HG02970 (cell line): ENCODE measurements at regions not wholly inside any gene's neighbourhood (a gene's known extent, or its start where the extent isn't known, plus 50 kb on each side); places are given as distances from the start of the nearest gene placed in this dataset.

Experiments used
- ATAC-seq: cut with Tn5 transposase; IDR thresholded peaks from one replicate; pipeline ENCODE4 v1.9.1; 2021; ENCODE audit warnings: mild to moderate bottlenecking, moderate library complexity, moderate number of reproducible peaks; ENCODE audit not compliant: unreplicated experiment, low FRiP score

DNA sequence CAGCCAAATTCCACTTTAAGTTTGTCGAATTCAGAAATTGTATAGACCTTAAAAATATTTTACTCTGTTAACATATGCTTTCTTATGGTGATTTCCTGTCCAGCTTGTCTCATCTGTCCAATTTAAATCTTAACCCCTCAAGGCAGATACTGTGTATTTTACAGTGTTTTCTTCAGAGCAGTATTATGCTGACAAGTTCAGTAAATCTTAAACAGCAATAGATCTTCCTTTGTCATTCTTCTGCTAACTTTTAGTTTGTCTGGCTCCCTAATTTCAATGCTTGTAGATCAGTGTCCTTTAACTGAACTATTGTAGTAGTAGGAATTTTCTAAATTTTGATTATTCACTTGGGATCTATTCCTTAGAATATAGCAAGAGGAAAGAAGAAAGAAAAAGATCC lies 52.8 kb upstream of the MEIS1 start:
- no peak for ATAC-seq

DNA sequence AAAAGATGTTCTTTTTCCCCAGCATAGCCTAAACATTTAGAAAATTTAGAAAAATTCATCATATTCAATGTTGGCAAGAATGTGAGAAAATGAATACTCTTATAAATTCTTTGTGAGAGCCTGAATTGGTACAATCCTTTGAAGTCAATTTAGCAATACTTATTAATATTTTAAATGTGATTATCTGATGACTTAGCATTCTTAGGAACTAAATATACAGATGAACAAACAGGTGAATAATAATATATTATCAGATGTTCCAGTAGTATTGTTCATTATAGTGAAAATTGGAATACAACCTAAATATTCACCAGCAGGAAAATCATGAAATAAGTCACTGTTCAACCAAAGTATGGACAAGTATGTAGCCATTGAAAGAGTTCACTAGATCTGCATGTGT lies 55.5 kb upstream of the MEIS1 start:
- no peak for ATAC-seq

DNA sequence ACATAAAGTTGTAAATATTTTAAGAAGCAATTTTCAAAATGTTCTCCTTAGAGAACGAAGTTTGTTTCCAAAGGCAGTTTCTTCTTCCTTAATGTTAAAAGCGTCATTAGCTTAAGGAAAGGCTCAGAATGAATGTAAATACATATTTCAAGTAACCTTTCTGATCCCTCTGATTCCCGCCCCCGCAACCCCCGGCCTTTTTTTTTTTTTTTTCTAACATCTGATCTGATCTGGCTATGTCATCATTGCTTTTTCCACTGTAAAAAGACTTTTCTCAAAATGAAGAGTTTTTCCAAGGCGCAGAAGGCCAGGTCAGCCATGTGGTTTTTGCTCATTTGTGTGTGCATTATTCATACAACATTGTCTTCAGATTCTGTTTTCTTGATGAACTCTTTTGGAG lies 57.1 kb upstream of the MEIS1 start:
- ATAC-seq = no peak

DNA sequence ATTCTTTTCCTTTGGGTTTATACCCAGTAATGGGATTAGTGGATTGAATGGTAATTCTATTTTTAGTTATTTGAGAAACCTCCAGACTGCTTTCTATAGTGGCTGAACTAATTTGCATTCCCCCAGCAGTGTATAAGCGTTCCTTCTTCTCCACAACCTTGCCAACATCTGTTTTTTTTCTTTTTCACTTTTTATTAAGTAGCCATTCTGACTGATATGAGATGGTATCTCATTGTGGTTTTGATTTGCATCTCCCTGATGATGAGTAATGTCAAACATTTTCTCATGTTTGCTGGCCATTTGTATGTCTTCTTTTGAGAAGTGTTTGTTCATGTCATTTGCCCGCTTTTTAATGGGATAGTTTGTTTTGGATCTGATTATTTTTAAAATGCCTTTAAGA lies 64.1 kb upstream of the MEIS1 start:
- no peak for ATAC-seq

DNA sequence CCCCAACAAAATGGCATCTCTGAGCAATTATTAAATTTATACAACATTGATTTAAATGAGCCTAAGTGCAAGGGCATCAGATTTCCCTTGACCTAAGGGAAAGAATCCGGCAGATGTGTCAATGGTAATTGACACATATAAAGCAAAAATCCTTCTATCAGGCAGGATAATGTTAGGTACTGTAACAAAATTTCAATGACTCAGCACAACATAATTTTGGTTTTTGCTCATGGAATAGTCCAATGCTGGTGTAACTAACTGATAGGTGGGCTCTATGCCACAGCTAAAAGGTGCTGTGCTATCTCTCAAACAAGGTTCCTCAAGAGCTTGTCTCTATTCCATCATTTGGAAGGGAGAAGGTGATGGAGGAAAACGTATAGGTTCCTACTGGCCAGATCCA lies 68.3 kb upstream of the MEIS1 start:
- ATAC-seq = no peak

DNA sequence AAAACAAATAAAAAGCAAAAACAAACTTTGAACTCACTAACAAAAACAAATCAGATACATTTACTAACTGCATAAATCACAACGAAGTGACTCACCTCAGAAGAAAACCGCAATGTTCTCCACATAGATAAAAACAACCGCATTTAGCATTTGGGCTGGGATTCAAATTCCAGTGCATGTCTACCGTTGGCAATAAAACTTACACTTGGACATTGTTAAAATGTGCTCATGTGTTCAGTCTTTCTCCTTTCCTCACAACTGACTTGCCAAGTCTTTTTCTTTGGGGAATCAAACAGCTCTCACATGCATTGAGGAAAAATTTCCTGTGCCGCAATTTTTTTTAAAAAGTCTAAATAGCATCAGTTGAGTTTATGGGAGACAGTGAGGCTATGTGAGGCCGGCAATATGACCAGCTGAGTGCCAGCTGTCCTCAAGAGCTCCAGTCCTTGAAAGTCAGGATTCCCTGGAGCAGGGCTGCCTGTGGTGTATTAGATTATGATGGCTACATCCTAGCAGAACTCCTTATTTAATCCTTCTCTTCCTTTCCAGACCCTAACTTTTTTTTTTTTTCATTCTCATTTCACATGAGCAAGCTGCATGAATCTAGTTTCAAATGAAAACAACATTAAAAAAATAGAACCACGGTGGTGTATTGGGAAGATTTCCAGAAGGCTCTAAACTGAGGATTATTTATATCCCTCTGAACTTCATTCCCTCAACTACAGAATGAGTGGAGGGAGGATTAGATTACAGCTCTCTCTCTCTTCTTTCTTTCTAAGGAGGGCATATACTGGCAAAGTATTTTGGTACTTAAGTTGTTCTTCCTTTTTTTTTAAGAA lies 70.2 kb upstream of the MEIS1 start:
- ATAC-seq = no peak

DNA sequence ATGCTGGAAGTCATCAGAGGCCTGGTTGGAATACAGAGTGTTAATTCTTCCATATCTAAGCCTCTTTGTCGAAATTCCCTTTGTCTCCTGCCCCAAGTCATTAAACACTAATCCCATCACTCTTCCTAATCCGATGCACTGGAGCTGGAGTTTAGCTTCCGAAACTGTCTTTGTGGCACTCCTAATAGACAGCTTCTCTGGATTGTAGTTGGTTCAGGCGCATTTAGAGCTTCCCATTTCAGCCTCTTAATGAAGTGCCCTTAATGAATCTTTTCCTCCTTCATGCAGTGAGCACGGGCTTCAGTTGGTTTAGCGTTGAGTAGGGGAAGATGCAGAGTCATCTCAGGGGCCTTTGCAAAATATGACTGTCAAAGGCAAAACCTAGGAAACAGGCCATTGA lies 72.2 kb upstream of the MEIS1 start:
- no peak for ATAC-seq

DNA sequence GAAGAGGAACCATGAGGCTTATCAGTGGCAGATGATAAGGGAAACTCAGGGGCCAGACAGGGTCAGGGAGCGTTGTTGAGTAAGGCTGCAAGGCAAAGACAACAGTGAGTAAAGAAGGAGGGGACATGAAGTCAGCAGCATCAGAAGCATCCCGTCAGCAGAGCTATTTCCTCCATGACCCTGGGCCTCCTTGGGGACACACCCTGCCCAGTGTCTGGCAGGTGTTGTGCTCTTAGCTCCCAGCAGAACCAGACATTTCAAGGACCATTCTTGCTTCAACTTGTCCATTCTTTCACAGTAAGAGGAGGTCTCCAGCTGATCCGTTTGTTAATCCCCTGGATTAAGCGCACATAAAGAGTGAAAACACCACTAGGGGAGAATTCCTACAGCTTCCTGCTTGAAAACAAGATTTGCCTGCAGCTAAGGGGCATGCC lies 88.7 kb upstream of the MEIS1 start:
- ATAC-seq = no peak

DNA sequence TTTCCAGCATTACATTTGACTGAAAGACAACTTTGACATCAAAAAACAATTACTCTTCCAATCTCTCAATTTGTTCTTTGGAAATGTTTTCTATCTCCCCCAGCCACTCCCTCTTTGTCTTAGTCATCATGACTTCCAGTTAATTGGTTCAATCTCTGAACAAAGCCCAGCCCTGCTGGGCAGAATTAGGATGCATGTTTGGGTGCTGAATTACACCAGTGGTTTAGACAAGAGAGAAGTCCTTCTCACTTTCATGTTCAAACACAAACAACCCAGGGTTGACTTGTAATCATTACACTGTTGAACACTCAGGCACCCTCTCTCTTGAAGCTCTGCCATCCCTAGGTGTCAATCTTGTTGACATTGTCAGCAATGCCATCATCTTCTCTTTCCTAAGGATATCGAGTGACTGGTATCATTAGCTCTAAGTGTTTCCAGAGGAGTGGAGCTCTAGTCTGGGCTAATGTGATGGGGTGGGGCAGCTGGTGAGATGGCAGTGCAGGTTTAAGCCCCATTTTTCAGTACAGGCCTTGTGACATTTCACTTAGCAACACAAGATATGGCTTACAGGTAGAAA lies 90.8 kb upstream of the MEIS1 start:
- ATAC-seq = no peak

DNA sequence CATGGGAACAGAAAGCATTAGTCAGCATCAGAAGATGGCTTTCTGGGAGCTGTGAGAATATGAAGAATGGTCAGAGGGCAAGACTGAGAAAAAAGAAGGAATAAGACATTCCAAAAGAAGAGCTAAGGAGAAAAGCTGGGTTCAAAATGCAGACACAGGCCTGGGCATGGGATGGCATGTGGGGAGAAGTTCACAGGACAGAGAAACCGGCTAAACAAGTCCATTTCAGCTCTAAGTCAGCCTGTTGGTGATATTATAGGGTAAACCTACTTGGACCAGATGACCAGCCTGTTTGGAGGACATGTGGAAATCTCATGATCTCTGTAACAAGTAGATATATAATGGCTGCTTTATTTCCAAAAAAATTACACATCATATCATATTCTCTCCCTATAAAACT lies 91.7 kb upstream of the MEIS1 start:
- no peak for ATAC-seq

DNA sequence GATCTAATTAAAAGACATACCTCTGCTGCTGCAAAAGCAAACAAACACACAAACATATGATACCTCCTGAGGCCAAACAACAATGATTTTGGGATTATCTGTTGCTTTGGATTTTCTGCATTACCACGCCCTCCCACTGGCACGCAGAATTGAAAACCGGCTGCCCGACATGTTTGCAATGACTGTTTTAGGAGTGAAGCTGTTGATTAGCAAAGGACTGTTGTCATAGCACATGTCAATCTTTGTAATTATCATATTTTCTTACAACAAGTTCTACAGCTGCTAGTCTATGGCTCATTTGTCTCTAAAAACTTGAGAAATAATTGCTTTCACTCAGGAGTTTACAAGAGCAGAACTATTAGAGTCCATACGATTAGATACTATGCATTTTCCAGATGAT lies 94.4 kb upstream of the MEIS1 start:
- ATAC-seq = no peak

DNA sequence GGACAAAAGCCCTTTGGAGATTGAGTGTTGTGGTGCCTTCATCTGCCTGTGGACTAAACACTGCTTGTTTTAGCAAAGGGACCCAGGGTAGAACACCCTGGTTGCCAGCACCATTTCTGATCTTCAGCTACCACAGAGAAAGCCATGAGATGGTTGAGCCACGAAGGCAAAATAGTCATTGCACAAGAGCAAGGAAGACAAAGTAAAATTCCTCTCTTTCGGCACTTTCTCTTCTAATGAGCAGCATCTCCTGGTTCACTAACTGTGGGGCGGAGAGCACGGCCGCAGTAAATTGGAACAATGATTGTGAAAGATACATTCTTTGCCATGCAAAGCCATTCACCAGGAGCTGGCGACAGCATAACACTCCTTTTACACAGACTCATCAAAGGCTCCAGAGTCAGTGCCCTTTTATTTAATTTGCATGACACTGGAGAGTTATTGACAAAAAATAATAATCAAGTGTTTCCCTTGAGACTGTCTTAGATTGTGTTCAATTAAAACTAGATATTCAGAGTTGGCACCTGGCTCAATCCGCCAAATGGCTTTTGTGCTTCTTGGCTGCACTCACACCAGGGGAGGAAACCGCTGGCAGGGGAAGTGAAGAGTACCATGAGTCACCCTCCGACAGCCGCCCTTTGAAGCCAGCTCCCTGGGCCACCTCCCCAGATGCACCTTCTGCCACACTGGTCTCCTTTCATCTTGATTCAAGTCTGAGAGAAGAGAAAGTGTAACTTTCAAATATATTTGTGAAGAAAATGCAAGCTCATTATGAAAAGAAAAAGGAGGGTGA lies 100.5 kb upstream of the MEIS1 start:
- ATAC-seq = no peak

DNA sequence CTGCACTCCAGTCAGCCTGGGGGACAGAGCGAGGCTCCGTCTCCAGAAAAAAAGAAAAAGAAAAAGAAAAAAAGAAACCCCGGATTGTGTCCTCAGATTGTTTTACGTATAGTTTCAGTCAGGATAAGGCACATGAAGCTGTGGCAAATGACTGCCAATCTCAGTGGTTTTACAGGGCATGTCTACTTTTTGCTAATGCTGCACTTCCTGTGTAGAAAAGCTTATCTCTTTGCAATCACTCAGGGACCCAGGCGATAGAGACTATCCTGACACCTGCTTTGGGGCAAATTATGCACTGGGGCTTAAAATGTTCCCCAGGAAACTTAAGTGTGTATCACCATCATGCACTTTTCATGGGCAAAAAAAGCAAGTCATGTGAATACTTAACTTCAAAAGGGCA lies 103.7 kb upstream of the MEIS1 start:
- ATAC-seq = no peak

DNA sequence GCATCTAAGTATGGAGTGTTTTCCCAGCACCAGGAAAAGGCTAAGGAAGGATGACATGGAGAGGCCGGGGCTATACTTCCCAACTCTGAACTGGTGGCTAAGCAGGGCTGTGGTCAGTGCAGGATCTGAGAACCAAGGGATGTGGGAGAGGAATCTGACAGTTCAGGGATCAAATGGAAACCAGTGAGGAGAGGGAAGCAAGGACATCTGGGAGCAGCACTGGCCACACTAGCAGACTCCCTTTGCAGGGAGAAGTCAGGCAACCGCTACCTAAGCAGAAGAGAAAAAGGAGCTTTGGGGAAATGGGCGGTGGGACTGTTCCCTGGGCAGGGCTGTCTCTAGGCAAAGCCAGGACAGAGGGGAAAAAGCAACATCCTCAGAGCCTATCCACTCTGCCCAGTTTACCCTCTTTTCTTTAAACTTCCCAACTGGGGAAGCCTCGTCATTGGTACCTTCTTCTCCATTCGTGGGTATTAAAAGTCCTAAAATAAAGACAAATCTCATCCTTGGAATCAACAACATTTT lies 105.8 kb upstream of the MEIS1 start:
- no peak for ATAC-seq

DNA sequence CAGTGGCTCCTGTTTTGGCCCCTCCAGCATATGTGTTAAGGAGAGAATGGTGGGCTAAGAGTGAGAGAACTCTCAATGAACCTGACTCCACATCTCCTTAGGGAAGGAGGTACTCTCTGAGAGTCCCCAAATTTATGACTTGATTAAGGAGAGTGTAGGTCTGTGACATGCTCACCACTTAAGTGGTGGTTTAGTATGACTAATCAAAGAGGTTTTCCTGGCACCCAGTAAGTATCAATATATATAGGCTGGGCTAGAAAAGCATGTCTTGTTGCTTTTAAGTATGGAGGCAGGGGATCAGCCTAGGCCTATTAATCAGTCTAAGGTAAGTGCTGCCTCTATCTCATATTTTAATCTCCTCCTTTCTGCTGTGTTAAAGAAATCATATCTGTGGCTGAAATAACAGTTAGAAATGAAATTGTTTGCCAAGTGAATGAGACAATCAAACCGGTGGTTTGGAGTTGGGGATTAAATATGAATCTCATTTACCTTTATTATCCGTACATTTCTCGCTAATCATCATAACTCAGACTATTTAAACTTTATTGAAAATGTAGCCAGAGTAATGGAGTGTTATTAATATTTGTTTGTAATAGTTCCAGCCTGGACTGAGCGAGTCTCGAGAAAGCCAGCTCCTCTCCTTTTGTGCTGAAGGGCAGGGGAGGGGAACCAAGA lies 107.7 kb upstream of the MEIS1 start:
- no peak for ATAC-seq

DNA sequence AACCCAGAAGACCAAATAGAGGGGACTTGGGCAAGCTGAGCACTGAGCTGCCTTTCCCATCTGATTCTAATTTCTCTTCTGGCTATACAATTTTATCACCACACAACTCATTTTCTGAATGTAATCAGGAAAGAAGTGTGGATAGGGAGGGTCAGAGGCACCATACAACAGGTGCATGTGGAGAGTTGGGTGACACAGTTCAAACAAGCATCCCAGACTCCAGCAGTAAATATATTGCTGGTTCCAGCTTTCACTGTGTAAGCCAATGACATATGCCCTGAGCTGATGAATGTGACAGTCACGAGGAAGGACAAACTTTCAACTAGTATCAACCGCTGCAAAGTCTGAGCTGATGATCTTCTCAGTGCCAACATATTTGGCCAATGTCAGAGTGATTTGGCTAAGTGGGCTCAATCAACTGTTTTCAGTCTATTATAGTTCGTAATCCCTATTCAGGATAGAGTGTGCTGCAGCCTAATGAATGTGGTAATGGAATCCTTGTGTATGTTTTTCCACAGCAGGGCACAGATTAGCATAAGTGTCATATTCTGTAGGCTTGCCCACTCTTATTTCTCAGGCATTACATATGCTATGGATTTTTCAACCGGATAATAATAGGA lies 109.9 kb upstream of the MEIS1 start:
- no peak for ATAC-seq

DNA sequence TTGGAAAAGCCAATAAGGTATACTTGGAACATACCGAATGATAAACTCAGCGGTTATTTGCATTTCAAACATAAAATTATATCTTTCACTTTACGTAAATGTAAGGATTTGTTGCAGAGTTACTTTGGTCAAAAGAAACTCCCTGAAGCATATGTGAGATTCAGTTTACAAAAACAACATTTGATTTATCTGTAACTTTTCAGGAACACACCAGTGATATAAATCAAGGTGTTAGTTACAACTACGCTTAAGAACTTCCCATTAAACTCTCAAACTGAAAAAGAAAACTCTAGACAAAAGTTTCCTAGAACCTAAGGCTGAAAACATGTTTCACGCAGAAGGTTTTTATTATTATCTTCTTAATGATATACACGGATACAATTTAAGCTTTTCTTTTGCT lies 110.6 kb upstream of the MEIS1 start:
- ATAC-seq = no peak

DNA sequence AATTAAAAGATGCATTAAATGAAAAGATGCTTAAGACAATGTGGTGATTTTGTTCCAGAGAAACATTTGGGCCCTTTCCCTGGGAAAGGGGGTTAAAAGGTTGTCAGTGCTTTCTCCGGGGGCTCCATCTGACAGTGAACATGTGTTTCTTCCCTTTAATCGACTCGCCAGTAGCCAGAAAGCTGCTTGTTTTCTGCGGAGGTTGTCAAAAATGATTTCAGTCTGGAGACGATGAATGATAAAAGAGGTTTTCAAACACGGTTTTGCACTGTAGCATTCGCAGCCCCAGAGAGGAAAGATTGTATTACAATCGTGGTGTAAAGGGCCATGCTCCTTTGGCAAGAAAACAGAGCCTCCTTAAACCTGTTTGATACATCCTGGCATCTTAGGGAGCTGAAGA lies 111.5 kb upstream of the MEIS1 start:
- ATAC-seq = no peak

DNA sequence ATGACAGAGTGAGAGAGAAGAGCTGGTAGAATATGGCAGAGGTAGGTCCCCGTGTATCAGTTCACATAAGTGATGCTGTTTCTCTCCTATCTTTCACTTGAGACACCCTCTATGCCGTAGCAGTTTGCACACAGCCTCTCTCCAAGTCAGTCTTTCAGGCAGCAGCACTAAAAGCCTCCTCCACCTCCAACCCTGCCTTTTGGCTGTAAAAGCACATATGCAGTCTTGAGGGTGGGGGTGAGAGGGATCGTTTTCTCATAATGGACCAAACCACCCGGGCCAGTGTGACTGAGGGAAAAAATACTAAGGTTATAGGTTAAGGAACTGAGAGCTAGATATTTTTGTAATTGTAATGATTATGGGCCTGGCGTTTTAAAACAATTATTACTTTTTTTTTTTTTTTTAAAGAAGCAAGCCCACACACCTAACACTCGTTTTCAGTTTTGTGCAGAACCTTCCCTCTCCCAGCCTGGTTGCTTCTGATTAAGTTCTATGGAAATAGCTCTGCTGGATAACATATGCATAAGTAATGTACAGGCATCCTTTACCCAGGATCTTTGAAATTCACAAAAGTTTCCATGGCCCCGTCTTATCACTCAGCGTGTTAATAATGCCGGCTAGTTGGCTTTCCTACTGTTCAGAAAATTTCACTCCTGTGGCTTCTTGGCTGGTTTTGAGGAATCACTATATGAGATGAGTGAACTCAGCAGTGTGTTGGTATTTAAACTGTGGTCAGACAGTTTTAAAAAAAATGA lies 112.2 kb upstream of the MEIS1 start:
- no peak for ATAC-seq
